ENCODE measurements at regions not wholly inside any gene's neighbourhood (a gene's known extent, or its start where the extent isn't known, plus 50 kb on each side); places are given as distances from the start of the nearest gene placed in this dataset.

- TF ChIP-seq FOXM1 (IDR thresholded peaks at IDR 0.05; ENCODE audit: borderline replicate concordance) (no peak), NFRKB (IDR thresholded peaks at IDR 0.05) (no peak), SUZ12 (IDR thresholded peaks at IDR 0.05) (no peak), FOXA1 (IDR thresholded peaks at IDR 0.05) (no peak), CTBP1 (IDR thresholded peaks at IDR 0.05; ENCODE audit: borderline replicate concordance) (no peak), SP1 (IDR thresholded peaks at IDR 0.05) (no peak), TARDBP (IDR thresholded peaks at IDR 0.05) (no peak), ELF4 (IDR thresholded peaks at IDR 0.05) (no peak), BHLHE40 (IDR thresholded peaks at IDR 0.05; ENCODE audit: borderline replicate concordance) (no peak), HDGF (IDR thresholded peaks at IDR 0.05; ENCODE audit: borderline replicate concordance) (no peak), ARNT (IDR thresholded peaks at IDR 0.05) (no peak), ZNF384 (IDR thresholded peaks at IDR 0.05) (no peak), L3MBTL2 (conservative IDR thresholded peaks at IDR 0.05) (no peak)
- TF ChIP-seq, protein P1, sequence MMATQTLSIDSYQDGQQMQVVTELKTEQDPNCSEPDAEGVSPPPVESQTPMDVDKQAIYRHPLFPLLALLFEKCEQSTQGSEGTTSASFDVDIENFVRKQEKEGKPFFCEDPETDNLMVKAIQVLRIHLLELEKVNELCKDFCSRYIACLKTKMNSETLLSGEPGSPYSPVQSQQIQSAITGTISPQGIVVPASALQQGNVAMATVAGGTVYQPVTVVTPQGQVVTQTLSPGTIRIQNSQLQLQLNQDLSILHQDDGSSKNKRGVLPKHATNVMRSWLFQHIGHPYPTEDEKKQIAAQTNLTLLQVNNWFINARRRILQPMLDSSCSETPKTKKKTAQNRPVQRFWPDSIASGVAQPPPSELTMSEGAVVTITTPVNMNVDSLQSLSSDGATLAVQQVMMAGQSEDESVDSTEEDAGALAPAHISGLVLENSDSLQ (IDR thresholded peaks at IDR 0.05) = no peak
Observed at GRCh38 chr4:24688453-24688852, 104.1 kb upstream of the DHX15 start.

Data from HEK293T (cell line).